ENCODE measurements at regions not wholly inside any gene's neighbourhood (a gene's known extent, or its start where the extent isn't known, plus 50 kb on each side); places are given as distances from the start of the nearest gene placed in this dataset.
A peak's percentile ranks its signal among the peaks of the same experiment; 100 is the strongest.

DNA sequence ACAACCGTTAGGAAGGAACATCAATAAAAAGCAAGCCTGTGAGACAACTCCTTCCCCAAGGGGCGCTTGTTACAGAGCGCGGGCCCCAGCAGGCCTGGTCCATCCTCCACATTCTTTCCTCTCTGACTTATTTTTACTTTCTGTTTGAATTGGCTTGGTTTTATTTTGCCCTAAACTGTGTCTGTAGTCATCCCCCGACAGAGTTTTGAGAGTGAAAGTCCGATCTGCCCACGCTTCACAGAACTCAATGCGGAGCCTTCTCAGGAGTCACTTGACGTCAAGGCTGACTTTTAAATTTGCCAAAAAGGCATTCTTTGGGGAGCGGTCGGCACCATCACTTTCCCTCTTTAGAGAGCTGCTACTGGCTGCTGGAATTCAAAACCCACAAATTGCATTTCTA lies 150.1 kb upstream of the KLF6 start:
- H3K79me1 ChIP-seq (ENCODE audit: insufficient read depth, low read depth, low read length, poor library complexity, severe bottlenecking): no peaks in the 10 kb centered on the region
- peak overlapping the region; percentile 37 for H2AFZ ChIP-seq (ENCODE audit: low read length)
- no peak overlapping the region for H3K23ac ChIP-seq (ENCODE audit: insufficient read length, low read depth, low read length)
- H2AK5ac ChIP-seq (ENCODE audit: insufficient read length, low read length): no peak overlapping the region
- Mint-ChIP-seq H3K4me3 (no peak overlapping the region), H3K36me3 (ENCODE audit: insufficient read depth in 1 of 3, low read depth in 3 of 3) (no peaks in the 10 kb centered on the region), H3K27ac (no peak overlapping the region), H3K4me1 (peaks cover 5 to 6% of the 10 kb centered on the region in 2 experiments), H3K27me3 (ENCODE audit: low read depth) (peaks cover 2% of the 10 kb centered on the region), H3K9me3 (no peaks in the 10 kb centered on the region; a peak in 1 of 5 replicates)
- H2BK15ac ChIP-seq (ENCODE audit: low read depth, low read length): no peak overlapping the region
- H3K4me2 ChIP-seq (ENCODE audit: insufficient read depth, insufficient read length, low read length): no peak overlapping the region
- H2BK5ac ChIP-seq (ENCODE audit: insufficient read length, low read length): no peak overlapping the region
- no peak overlapping the region for H2BK12ac ChIP-seq (ENCODE audit: insufficient read length, low read depth, low read length)
- DNase-seq: no peak
- no peak overlapping the region for H3K4ac ChIP-seq (ENCODE audit: low read depth, low read length)
- no peaks in the 10 kb centered on the region for H3K23me2 ChIP-seq (ENCODE audit: insufficient read length, low read depth, low read length, poor library complexity, severe bottlenecking)
- H3K9me3 ChIP-seq (ENCODE audit: control insufficient read depth, low read depth, low read length): no peaks in the 10 kb centered on the region
- no peaks in the 10 kb centered on the region for H4K20me1 ChIP-seq (ENCODE audit: control insufficient read depth, insufficient read depth, insufficient read length)
- H3K9ac ChIP-seq (ENCODE audit: extremely low read depth, insufficient read length, low read length): no peak overlapping the region
- H3K27ac ChIP-seq (ENCODE audit: insufficient read length, low read depth, low read length): no peak overlapping the region
- H3K14ac ChIP-seq (ENCODE audit: insufficient read depth, low read length): no peak overlapping the region
- no CpG with 5 or more reads among the region's 11 CpGs for WGBS (ENCODE audit: extremely low coverage, insufficient read length, low lambda C conversion rate)
- no peak overlapping the region for H2BK120ac ChIP-seq (ENCODE audit: low read depth, low read length, poor library complexity, severe bottlenecking)
- no peak overlapping the region for H4K5ac ChIP-seq (ENCODE audit: insufficient read length, low read depth, low read length)
- H4K91ac ChIP-seq (ENCODE audit: insufficient read length, low read depth, low read length): no peak overlapping the region
- no peak overlapping the region for H2BK20ac ChIP-seq (ENCODE audit: low read depth, low read length, poor library complexity, severe bottlenecking)
- no peaks in the 10 kb centered on the region for H3K4me1 ChIP-seq (ENCODE audit: insufficient read depth, low read length)
- no peak for TF ChIP-seq CTCF (conservative IDR thresholded peaks at IDR 0.05)
- no peaks in the 10 kb centered on the region for H3K27me3 ChIP-seq (ENCODE audit: insufficient read depth, low read length)
- H3K56ac ChIP-seq (ENCODE audit: insufficient read length, low read depth, low read length): no peak overlapping the region
- H3T11ph ChIP-seq (ENCODE audit: low read length): no peak overlapping the region
- no peak overlapping the region for H4K8ac ChIP-seq (replicated peaks; ENCODE audit: insufficient read length, low read depth, low read length)
- no peak overlapping the region for H3K18ac ChIP-seq (ENCODE audit: insufficient read length, low read depth, low read length)
- no peaks in the 10 kb centered on the region for H3K79me2 ChIP-seq (ENCODE audit: insufficient read depth, low read length)
